GM04503 (cell line): ENCODE measurements at regions not wholly inside any gene's neighbourhood (a gene's known extent, or its start where the extent isn't known, plus 50 kb on each side); places are given as distances from the start of the nearest gene placed in this dataset.
"Not testable (repeated sequence)": the region's sequence is repeated elsewhere in the genome, so short reads cannot be mapped to it uniquely, and the experiment has no call there.

Experiments
- DNase-seq: peaks from one replicate; pipeline ENCODE4 v3.0.0-alpha.2; 2012; ENCODE audit warnings: low read depth

GRCh38 chr6:134634466-134634865, 315.4 kb downstream of the ALDH8A1 start:
- no peak for DNase-seq

GRCh38 chr6:134632982-134633940, 315.3 kb upstream of the SGK1 start:
- not testable (repeated sequence) for DNase-seq

GRCh38 chr6:134632024-134632423, 314.1 kb upstream of the SGK1 start:
- DNase-seq, result no peak

- DNase-seq, result no peak
Observed at GRCh38 chr6:134631398-134631924, 313.5 kb upstream of the SGK1 start.

- no peak for DNase-seq
Observed at GRCh38 chr6:134630508-134631121, 312.7 kb upstream of the SGK1 start.

GRCh38 chr6:134628154-134628553, 310.2 kb upstream of the SGK1 start:
- DNase-seq, result no peak

- DNase-seq, result no peak
Observed at GRCh38 chr6:134627707-134628106, 309.8 kb upstream of the SGK1 start.

GRCh38 chr6:134626589-134626988, 308.7 kb upstream of the SGK1 start:
- no peak for DNase-seq

GRCh38 chr6:134626086-134626485, 308.2 kb upstream of the SGK1 start:
- no peak for DNase-seq

- DNase-seq, result no peak
Observed at GRCh38 chr6:134624781-134625180, 306.9 kb upstream of the SGK1 start.

GRCh38 chr6:134623401-134623800, 305.5 kb upstream of the SGK1 start:
- no peak for DNase-seq

GRCh38 chr6:134622382-134623173, 304.7 kb upstream of the SGK1 start:
- no peak for DNase-seq

GRCh38 chr6:134621858-134622257, 303.9 kb upstream of the SGK1 start:
- no peak for DNase-seq

GRCh38 chr6:134619789-134620188, 301.9 kb upstream of the SGK1 start:
- peak; percentile 42 for DNase-seq

- DNase-seq, result no peak
Observed at GRCh38 chr6:134619077-134619476, 301.2 kb upstream of the SGK1 start.

GRCh38 chr6:134614606-134615485, 296.9 kb upstream of the SGK1 start:
- DNase-seq, result no peak

GRCh38 chr6:134612128-134612527, 294.2 kb upstream of the SGK1 start:
- DNase-seq, result not testable (repeated sequence)

- DNase-seq, result no peak
Observed at GRCh38 chr6:134610411-134610810, 292.5 kb upstream of the SGK1 start.

- no peak for DNase-seq
Observed at GRCh38 chr6:134609716-134610261, 291.9 kb upstream of the SGK1 start.

- no peak for DNase-seq
Observed at GRCh38 chr6:134607411-134607810, 289.5 kb upstream of the SGK1 start.

- no peak for DNase-seq
Observed at GRCh38 chr6:134605034-134605433, 287.1 kb upstream of the SGK1 start.
